Glutamatergic neuron (in vitro differentiated cells): ENCODE measurements at regions not wholly inside any gene's neighbourhood (a gene's known extent, or its start where the extent isn't known, plus 50 kb on each side); places are given as distances from the start of the nearest gene placed in this dataset.

Experiments used
- DNase-seq: peaks from one replicate; pipeline ENCODE4 v3.0.0; 2022
- H3K27ac Mint-ChIP-seq: one replicate; pipeline ENCODE4 v1.8.0; 2020; ENCODE audit warnings: mild to moderate bottlenecking, mixed read lengths, inconsistent platforms; ENCODE audit not compliant: unreplicated experiment
- H3K27me3 Mint-ChIP-seq: one replicate; pipeline ENCODE4 v1.8.0; 2020; ENCODE audit warnings: mild to moderate bottlenecking, moderate library complexity, mixed read lengths, inconsistent platforms; ENCODE audit not compliant: unreplicated experiment
- H3K36me3 Mint-ChIP-seq: one replicate; pipeline ENCODE4 v1.8.0; 2020; ENCODE audit warnings: mild to moderate bottlenecking, mixed read lengths, inconsistent platforms; ENCODE audit not compliant: unreplicated experiment
- H3K4me1 Mint-ChIP-seq: one replicate; pipeline ENCODE4 v1.8.0; 2020; ENCODE audit warnings: mild to moderate bottlenecking, low read depth, mixed read lengths, inconsistent platforms; ENCODE audit not compliant: unreplicated experiment
- H3K4me3 Mint-ChIP-seq: one replicate; pipeline ENCODE4 v1.8.0; 2020; ENCODE audit warnings: mild to moderate bottlenecking, mixed read lengths, inconsistent platforms; ENCODE audit not compliant: unreplicated experiment
- H3K9me3 Mint-ChIP-seq: one replicate; pipeline ENCODE4 v1.8.0; 2020; ENCODE audit warnings: mild to moderate bottlenecking, moderate library complexity, mixed read lengths, inconsistent platforms; ENCODE audit not compliant: unreplicated experiment
- CTCF ChIP-seq: fragments of 200-600 bp; sonication (generic); IDR thresholded peaks from one replicate; pipeline ENCODE4 v1.5.0; 2021; ENCODE audit not compliant: partially characterized antibody, unreplicated experiment

DNA sequence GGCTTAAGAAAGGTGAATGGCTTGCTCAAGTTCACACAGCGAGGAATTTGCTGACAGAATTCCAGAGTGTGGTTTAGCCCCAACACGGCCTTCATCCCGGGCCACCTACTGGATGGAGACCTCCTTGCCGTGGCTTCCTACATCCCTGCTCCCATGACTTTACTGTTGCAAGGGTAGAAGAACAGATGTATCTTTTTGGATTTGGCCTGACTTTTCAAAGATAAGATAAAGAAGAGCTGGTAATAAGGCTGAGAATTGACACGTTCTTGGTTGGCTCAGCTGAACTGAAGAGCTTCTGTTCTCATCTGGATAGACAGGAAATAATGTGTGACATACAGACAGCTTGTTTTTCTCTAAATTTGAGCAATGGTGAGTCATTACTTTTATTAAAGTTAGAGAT is 113.1 kb downstream of the KLF5 start:
- TF ChIP-seq CTCF, result no peak
- Mint-ChIP-seq H3K4me3 (no peak overlapping the region), H3K36me3 (no peaks in the 10 kb centered on the region), H3K27ac (no peak overlapping the region), H3K9me3 (no peaks in the 10 kb centered on the region), H3K4me1 (no peaks in the 10 kb centered on the region), H3K27me3 (no peaks in the 10 kb centered on the region)
- DNase-seq, result no peak

DNA sequence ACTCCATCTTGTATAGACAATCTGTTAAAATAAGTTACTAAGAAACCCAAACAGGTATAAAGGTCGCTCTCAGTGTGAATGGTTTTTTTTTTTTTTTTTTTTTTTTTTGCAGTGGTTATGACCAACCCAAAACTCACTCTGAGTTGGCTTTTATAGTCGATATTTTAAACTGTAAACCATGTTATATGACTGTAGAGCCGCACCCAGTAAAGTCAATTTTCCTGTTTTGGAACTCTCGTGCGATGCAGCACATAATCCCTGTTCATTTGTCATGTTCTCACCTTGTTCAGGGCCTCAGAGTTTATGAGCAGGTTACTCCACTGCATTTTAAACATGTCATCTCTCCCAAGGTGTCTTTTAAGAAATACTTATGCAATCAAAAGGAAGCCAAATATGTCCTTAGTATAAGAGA is 112.5 kb downstream of the KLF5 start:
- Mint-ChIP-seq H3K36me3 (no peaks in the 10 kb centered on the region), H3K27me3 (no peaks in the 10 kb centered on the region), H3K4me1 (no peaks in the 10 kb centered on the region), H3K4me3 (no peak overlapping the region), H3K27ac (no peak overlapping the region), H3K9me3 (no peaks in the 10 kb centered on the region)
- no peak for DNase-seq
- no peak for TF ChIP-seq CTCF

- Mint-ChIP-seq H3K36me3 (no peaks in the 10 kb centered on the region), H3K4me1 (no peaks in the 10 kb centered on the region), H3K27ac (no peak overlapping the region), H3K27me3 (no peaks in the 10 kb centered on the region), H3K9me3 (no peaks in the 10 kb centered on the region), H3K4me3 (no peak overlapping the region)
- no peak for DNase-seq
- TF ChIP-seq CTCF, result no peak
Measured at GRCh38 chr13:73169971-73170370, 111.2 kb downstream of the KLF5 start.

DNA sequence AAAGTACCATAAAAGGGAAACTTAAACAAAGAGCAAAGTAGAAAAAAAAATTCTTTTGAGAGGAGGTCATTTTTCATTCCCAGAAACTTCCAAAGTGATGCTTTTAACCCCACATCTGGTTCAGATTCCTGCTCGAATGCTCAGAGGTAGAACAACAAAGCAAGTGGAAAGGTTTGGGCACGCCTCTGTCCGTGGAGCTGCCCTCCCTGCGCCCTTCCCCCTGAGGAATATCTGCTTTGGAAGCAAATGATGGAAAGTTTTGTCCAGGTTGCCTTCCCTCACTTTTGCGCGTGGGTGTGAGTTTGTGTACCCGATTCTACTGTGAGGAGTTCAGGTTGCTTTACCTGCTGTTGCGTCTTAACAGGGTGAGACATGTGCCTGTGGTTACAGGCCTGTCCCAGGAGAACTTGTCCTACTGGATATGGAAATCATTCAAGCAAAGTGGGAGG is 110.2 kb downstream of the KLF5 start:
- Mint-ChIP-seq H3K4me1 (no peaks in the 10 kb centered on the region), H3K36me3 (no peaks in the 10 kb centered on the region), H3K27me3 (no peaks in the 10 kb centered on the region), H3K27ac (no peak overlapping the region), H3K9me3 (no peaks in the 10 kb centered on the region), H3K4me3 (no peak overlapping the region)
- no peak for DNase-seq
- no peak for TF ChIP-seq CTCF

GRCh38 chr13:73168226-73168952 is 109.6 kb downstream of the KLF5 start:
- no peak overlapping the region for H3K4me3 Mint-ChIP-seq
- no peaks in the 10 kb centered on the region for H3K27me3 Mint-ChIP-seq
- no peaks in the 10 kb centered on the region for H3K36me3 Mint-ChIP-seq
- H3K4me1 Mint-ChIP-seq, result no peaks in the 10 kb centered on the region
- no peak for TF ChIP-seq CTCF
- no peak for DNase-seq
- no peak overlapping the region for H3K27ac Mint-ChIP-seq
- no peaks in the 10 kb centered on the region for H3K9me3 Mint-ChIP-seq
